Uterus (tissue), 3 donors: ENCODE measurements at regions not wholly inside any gene's neighbourhood (a gene's known extent, or its start where the extent isn't known, plus 50 kb on each side); places are given as distances from the start of the nearest gene placed in this dataset.

Source experiments
- DNase-seq, 2 donors: peaks; one replicate each; pipeline ENCODE4 v3.0.0-alpha.2; 2019 to 2020
- H3K27ac ChIP-seq, 2 donors: fragments of 200-600 bp; sonication (generic); 1 replicate in 1 of 2; 2 replicates in 1 of 2; pipeline ENCODE4 v1.5.1; 2016 to 2018
- H3K27me3 ChIP-seq, 2 donors: fragments of 200-600 bp; sonication (generic); one replicate each; pipeline ENCODE4 v1.5.1; 2018 to 2019; ENCODE audit warnings: control low read depth in 1 of 2
- H3K36me3 ChIP-seq, 2 donors: fragments of 200-600 bp; sonication (generic); one replicate each; pipeline ENCODE4 v1.5.1; 2019; ENCODE audit warnings: control low read depth in 1 of 2
- H3K4me1 ChIP-seq, 2 donors: fragments of 200-600 bp; sonication (generic); one replicate each; pipeline ENCODE4 v1.5.1; 2018 to 2019; ENCODE audit warnings: control low read depth in 1 of 2
- H3K4me3 ChIP-seq, 2 donors: fragments of 200-600 bp; sonication (generic); 1 replicate in 1 of 2; 2 replicates in 1 of 2; pipeline ENCODE4 v1.5.1; 2018 to 2019; ENCODE audit warnings: mild to moderate bottlenecking in 1 of 2
- H3K9me3 ChIP-seq, 2 donors: fragments of 200-600 bp; sonication (generic); one replicate each; pipeline ENCODE4 v1.5.1; 2019; ENCODE audit warnings: control low read depth in 1 of 2
- POLR2A ChIP-seq, 2 donors: fragments of 450-650 bp; IDR thresholded peaks; one replicate each; pipeline ENCODE4 v1.6.1; 2016; ENCODE audit warnings: antibody characterized with exemption in 2 of 2, mild to moderate bottlenecking in 1 of 2, moderate library complexity in 1 of 2
- intact Hi-C: fragments of 100-400 bp; cut with DNase I; formaldehyde crosslinking; loops from one replicate; pipeline ENCODE4 v1.15.1; 2023; ENCODE audit warnings: low total_unique reads
- TF ChIP-seq, protein P1 (sequence below), 4 experiments: fragments of 200-600 bp in 2 of 4; fragments of 450-650 bp in 2 of 4; sonication (generic) in 2 of 4; IDR thresholded peaks; one replicate each; pipeline ENCODE4 v1.5.1; 2016 to 2019; ENCODE audit warnings: antibody characterized with exemption in 4 of 4, mild to moderate bottlenecking in 2 of 4, moderate library complexity in 1 of 4
- donor health status: DM: yes; HTN: yes; CAD: no.

DNA sequence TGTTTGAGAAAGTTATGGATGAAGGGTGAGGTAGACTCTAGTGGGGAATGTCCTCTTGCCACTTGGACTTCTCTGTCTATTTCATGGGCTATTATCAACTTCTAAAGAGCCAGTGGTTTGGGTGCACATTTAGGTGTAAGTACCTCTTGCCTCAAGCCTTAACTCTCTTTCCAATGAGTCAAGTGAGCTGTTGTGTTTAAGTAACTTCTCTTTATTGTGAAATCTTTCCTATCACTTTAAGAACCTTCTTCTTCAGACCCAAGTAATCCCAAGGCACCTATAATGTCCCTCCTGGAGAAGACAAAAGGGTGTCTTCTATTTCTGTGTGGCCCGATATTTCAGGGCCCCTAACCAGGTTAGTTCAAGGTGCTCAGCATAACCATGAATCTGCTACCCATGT lies 90.5 kb upstream of the VPREB1 start:
- Histone ChIP-seq H3K27ac (no peak overlapping the region), H3K4me3 (no peak overlapping the region), H3K27me3 (peaks cover 0 to 7% of the 10 kb centered on the region in 2 donors), H3K36me3 (no peaks in the 10 kb centered on the region), H3K4me1 (no peaks in the 10 kb centered on the region), H3K9me3 (no peaks in the 10 kb centered on the region)
- TF ChIP-seq, protein P1, sequence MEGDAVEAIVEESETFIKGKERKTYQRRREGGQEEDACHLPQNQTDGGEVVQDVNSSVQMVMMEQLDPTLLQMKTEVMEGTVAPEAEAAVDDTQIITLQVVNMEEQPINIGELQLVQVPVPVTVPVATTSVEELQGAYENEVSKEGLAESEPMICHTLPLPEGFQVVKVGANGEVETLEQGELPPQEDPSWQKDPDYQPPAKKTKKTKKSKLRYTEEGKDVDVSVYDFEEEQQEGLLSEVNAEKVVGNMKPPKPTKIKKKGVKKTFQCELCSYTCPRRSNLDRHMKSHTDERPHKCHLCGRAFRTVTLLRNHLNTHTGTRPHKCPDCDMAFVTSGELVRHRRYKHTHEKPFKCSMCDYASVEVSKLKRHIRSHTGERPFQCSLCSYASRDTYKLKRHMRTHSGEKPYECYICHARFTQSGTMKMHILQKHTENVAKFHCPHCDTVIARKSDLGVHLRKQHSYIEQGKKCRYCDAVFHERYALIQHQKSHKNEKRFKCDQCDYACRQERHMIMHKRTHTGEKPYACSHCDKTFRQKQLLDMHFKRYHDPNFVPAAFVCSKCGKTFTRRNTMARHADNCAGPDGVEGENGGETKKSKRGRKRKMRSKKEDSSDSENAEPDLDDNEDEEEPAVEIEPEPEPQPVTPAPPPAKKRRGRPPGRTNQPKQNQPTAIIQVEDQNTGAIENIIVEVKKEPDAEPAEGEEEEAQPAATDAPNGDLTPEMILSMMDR (IDR thresholded peaks at IDR 0.05) = no peak
- no peak for TF ChIP-seq POLR2A (IDR thresholded peaks at IDR 0.05)
- no peak for DNase-seq
- intact Hi-C loops = no loop called here

GRCh38 chr22:22151308-22151707 lies 93.3 kb upstream of the VPREB1 start:
- no peak for DNase-seq
- no peak for TF ChIP-seq POLR2A (IDR thresholded peaks at IDR 0.05)
- TF ChIP-seq, protein P1 (IDR thresholded peaks at IDR 0.05) = no peak

GRCh38 chr22:22150457-22150856 lies 94.1 kb upstream of the VPREB1 start:
- H3K36me3 ChIP-seq = no peaks in the 10 kb centered on the region
- no peak overlapping the region for H3K4me3 ChIP-seq
- no peak overlapping the region for H3K27ac ChIP-seq
- peaks cover 0 to 22% of the 10 kb centered on the region in 2 donors for H3K27me3 ChIP-seq
- TF ChIP-seq, protein P1 (IDR thresholded peaks at IDR 0.05) = no peak
- no peak for TF ChIP-seq POLR2A (IDR thresholded peaks at IDR 0.05)
- intact Hi-C loops = no loop called here
- DNase-seq = no peak
- no peaks in the 10 kb centered on the region for H3K4me1 ChIP-seq
- H3K9me3 ChIP-seq = no peaks in the 10 kb centered on the region

More at GRCh38 chr22:22151308-22151707, 93.3 kb upstream of the VPREB1 start:
- Histone ChIP-seq H3K9me3 (no peaks in the 10 kb centered on the region), H3K27ac (no peak overlapping the region), H3K4me3 (no peak overlapping the region), H3K36me3 (no peaks in the 10 kb centered on the region), H3K27me3 (peaks cover 0 to 22% of the 10 kb centered on the region in 2 donors), H3K4me1 (no peaks in the 10 kb centered on the region)
- intact Hi-C loops = no loop called here

GRCh38 chr22:22148905-22149304 lies 95.7 kb upstream of the VPREB1 start:
- TF ChIP-seq POLR2A (IDR thresholded peaks at IDR 0.05) = no peak
- TF ChIP-seq, protein P1 (IDR thresholded peaks at IDR 0.05) = no peak
- Histone ChIP-seq H3K27me3 (peaks cover 0 to 22% of the 10 kb centered on the region in 2 donors), H3K36me3 (no peaks in the 10 kb centered on the region), H3K4me3 (no peak overlapping the region), H3K9me3 (no peaks in the 10 kb centered on the region), H3K4me1 (no peaks in the 10 kb centered on the region), H3K27ac (no peak overlapping the region)
- intact Hi-C loops = no loop called here
- DNase-seq = no peak

DNA sequence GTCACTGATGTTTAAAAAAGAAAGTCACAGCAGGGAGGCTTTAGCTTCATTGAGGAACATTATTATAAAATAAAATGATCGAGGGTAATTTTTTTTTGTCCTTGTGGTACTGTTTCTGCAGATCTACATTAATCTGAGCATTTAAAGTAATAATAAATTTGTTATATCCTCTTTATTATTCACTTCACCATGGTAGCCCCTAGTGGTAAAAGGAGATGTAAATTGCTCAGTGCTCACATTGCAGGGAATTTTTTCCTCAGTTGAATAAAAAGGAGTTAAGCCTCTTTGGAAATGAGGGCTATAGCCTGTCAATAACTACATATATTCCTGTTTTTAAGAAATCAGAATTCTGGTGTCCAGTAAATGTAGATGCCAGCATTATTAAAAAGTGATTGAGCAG lies 99.7 kb upstream of the VPREB1 start:
- Histone ChIP-seq H3K4me3 (no peak overlapping the region), H3K27me3 (peaks cover 0 to 14% of the 10 kb centered on the region in 2 donors)
- intact Hi-C loops = no loop called here

More for the DNA sequence above, 99.7 kb upstream of the VPREB1 start:
- Histone ChIP-seq H3K36me3 (no peaks in the 10 kb centered on the region), H3K4me1 (no peaks in the 10 kb centered on the region), H3K27ac (no peak overlapping the region), H3K9me3 (no peaks in the 10 kb centered on the region)
- TF ChIP-seq POLR2A (IDR thresholded peaks at IDR 0.05) = no peak
- TF ChIP-seq, protein P1 (IDR thresholded peaks at IDR 0.05) = no peak
- DNase-seq = no peak
